Loucy (cell line): ENCODE measurements at regions not wholly inside any gene's neighbourhood (a gene's known extent, or its start where the extent isn't known, plus 50 kb on each side); places are given as distances from the start of the nearest gene placed in this dataset.

ENCODE experiments used
- H2AFZ ChIP-seq: fragments of 200-600 bp; sonication (generic); 2 replicates; pipeline ENCODE4 v1.6.0; 2016; ENCODE audit warnings: antibody characterized with exemption, mild to moderate bottlenecking, low read length, moderate library complexity
- H3F3A ChIP-seq: fragments of 200-600 bp; 2 replicates; pipeline ENCODE4 v1.6.0; 2016; ENCODE audit warnings: antibody characterized with exemption, low read depth, mild to moderate bottlenecking
- H3K27me3 ChIP-seq: fragments of 200-600 bp; sonication (generic); 2 replicates; pipeline ENCODE4 v1.6.1; 2014; ENCODE audit warnings: low read length, mild to moderate bottlenecking; ENCODE audit not compliant: insufficient read depth, poor library complexity, severe bottlenecking
- H3K36me3 ChIP-seq: fragments of 200-600 bp; sonication (generic); 2 replicates; pipeline ENCODE4 v1.6.1; 2016; ENCODE audit warnings: low read length; ENCODE audit not compliant: insufficient read depth
- H3K4me1 ChIP-seq: fragments of 200-600 bp; sonication (generic); 2 replicates; pipeline ENCODE4 v1.5.1; 2014; ENCODE audit warnings: low read length, mild to moderate bottlenecking; ENCODE audit not compliant: insufficient read depth, poor library complexity, severe bottlenecking
- H3K4me2 ChIP-seq: fragments of 200-600 bp; sonication (generic); 2 replicates; pipeline ENCODE4 v1.6.0; 2014; ENCODE audit warnings: antibody characterized with exemption, low read length, low read depth, mild to moderate bottlenecking; ENCODE audit not compliant: poor library complexity, severe bottlenecking
- H3K4me3 ChIP-seq: fragments of 200-600 bp; sonication (generic); 2 replicates; pipeline ENCODE4 v1.5.1; 2014; ENCODE audit warnings: low read length, mild to moderate bottlenecking, mixed read lengths; ENCODE audit not compliant: poor library complexity, severe bottlenecking
- H3K79me2 ChIP-seq: fragments of 200-600 bp; sonication (generic); 2 replicates; pipeline ENCODE4 v1.6.1; 2014; ENCODE audit warnings: low read length; ENCODE audit not compliant: insufficient read depth
- H3K9ac ChIP-seq: fragments of 200-600 bp; sonication (generic); 2 replicates; pipeline ENCODE4 v1.6.0; 2014; ENCODE audit warnings: mild to moderate bottlenecking, low read depth, low read length, moderate library complexity; ENCODE audit not compliant: poor library complexity, severe bottlenecking
- H3K9me2 ChIP-seq: fragments of 200-600 bp; sonication (generic); replicated peaks from 2 replicates; pipeline ENCODE4 v1.6.1; 2016; ENCODE audit warnings: low read depth, low read length, mixed read lengths
- H3K9me3 ChIP-seq: fragments of 200-600 bp; sonication (generic); 2 replicates; pipeline ENCODE4 v1.6.1; 2014; ENCODE audit warnings: mild to moderate bottlenecking, antibody characterized with exemption, low read length, low read depth; ENCODE audit not compliant: insufficient read depth
- H4K20me1 ChIP-seq: fragments of 200-600 bp; sonication (generic); 2 replicates; pipeline ENCODE4 v1.6.0; 2014; ENCODE audit warnings: antibody characterized with exemption, low read length, mild to moderate bottlenecking; ENCODE audit not compliant: insufficient read depth, poor library complexity, severe bottlenecking
- EZH2phosphoT487 ChIP-seq: fragments of 200-600 bp; IDR thresholded peaks from 2 replicates; pipeline ENCODE4 v1.6.1; 2018; ENCODE audit warnings: antibody characterized with exemption, mild to moderate bottlenecking, moderate library complexity, borderline replicate concordance
- TF ChIP-seq, protein P1 (sequence below): fragments of 200-600 bp; sonication (generic); conservative IDR thresholded peaks from 2 replicates; pipeline ENCODE4 v1.5.1; 2014; ENCODE audit warnings: mild to moderate bottlenecking, antibody characterized with exemption, low read length

GRCh38 chr5:167921796-167922195, 369.6 kb upstream of the WWC1 start:
- Histone ChIP-seq H4K20me1 (no peaks in the 10 kb centered on the region), H3K4me1 (peaks cover 2% of the 10 kb centered on the region), H3K36me3 (no peaks in the 10 kb centered on the region), H3K9me2 (no peaks in the 10 kb centered on the region), H3K9ac (no peak overlapping the region), H3K9me3 (no peaks in the 10 kb centered on the region), H2AFZ (no peak overlapping the region), H3K27me3 (no peaks in the 10 kb centered on the region), H3K79me2 (no peaks in the 10 kb centered on the region), H3K4me2 (no peak overlapping the region), H3K4me3 (no peak overlapping the region), H3F3A (no peaks in the 10 kb centered on the region)
- TF ChIP-seq, protein P1, sequence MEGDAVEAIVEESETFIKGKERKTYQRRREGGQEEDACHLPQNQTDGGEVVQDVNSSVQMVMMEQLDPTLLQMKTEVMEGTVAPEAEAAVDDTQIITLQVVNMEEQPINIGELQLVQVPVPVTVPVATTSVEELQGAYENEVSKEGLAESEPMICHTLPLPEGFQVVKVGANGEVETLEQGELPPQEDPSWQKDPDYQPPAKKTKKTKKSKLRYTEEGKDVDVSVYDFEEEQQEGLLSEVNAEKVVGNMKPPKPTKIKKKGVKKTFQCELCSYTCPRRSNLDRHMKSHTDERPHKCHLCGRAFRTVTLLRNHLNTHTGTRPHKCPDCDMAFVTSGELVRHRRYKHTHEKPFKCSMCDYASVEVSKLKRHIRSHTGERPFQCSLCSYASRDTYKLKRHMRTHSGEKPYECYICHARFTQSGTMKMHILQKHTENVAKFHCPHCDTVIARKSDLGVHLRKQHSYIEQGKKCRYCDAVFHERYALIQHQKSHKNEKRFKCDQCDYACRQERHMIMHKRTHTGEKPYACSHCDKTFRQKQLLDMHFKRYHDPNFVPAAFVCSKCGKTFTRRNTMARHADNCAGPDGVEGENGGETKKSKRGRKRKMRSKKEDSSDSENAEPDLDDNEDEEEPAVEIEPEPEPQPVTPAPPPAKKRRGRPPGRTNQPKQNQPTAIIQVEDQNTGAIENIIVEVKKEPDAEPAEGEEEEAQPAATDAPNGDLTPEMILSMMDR: no peak
- TF ChIP-seq EZH2phosphoT487: no peak

DNA sequence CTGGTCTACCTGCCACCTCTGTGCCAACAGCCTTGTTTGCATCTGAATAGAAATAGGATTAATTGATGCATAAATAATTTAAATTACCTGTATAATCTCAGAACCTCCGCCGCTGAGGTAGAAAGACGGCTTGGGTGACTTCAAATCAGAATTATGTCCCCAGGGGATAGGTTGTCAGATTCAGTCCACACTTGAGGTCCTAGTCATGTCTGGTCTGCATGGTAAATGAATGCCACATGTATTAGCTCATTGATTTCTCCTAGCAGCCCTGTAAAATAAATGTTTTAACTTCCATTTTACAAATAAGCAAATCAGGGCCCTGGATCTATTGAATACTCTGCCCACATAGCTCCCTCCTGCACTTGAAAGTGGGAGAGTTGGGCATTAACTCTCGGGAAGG, 368.0 kb upstream of the WWC1 start:
- H3K36me3 ChIP-seq: no peaks in the 10 kb centered on the region
- H2AFZ ChIP-seq: no peak overlapping the region
- no peaks in the 10 kb centered on the region for H3K4me1 ChIP-seq
- no peak overlapping the region for H3K4me3 ChIP-seq
- no peaks in the 10 kb centered on the region for H4K20me1 ChIP-seq
- H3K9me3 ChIP-seq: no peaks in the 10 kb centered on the region
- H3F3A ChIP-seq: no peaks in the 10 kb centered on the region
- no peak overlapping the region for H3K9ac ChIP-seq
- TF ChIP-seq EZH2phosphoT487: no peak
- TF ChIP-seq, protein P1: no peak
- H3K9me2 ChIP-seq: no peaks in the 10 kb centered on the region
- H3K79me2 ChIP-seq: no peaks in the 10 kb centered on the region
- H3K4me2 ChIP-seq: no peak overlapping the region
- no peaks in the 10 kb centered on the region for H3K27me3 ChIP-seq

GRCh38 chr5:167929841-167930240, 361.6 kb upstream of the WWC1 start:
- Histone ChIP-seq H3K79me2 (no peaks in the 10 kb centered on the region), H3F3A (no peaks in the 10 kb centered on the region), H3K4me1 (no peaks in the 10 kb centered on the region), H3K4me2 (no peak overlapping the region), H4K20me1 (no peaks in the 10 kb centered on the region), H3K9me2 (no peaks in the 10 kb centered on the region), H3K9me3 (no peaks in the 10 kb centered on the region), H3K36me3 (no peaks in the 10 kb centered on the region), H2AFZ (no peak overlapping the region), H3K9ac (no peak overlapping the region), H3K4me3 (no peak overlapping the region), H3K27me3 (no peaks in the 10 kb centered on the region)
- no peak for TF ChIP-seq EZH2phosphoT487
- TF ChIP-seq, protein P1: no peak
